GM10266 (cell line): ENCODE measurements at regions not wholly inside any gene's neighbourhood (a gene's known extent, or its start where the extent isn't known, plus 50 kb on each side); places are given as distances from the start of the nearest gene placed in this dataset.

Experiments used
- DNase-seq: peaks from one replicate; pipeline ENCODE4 v3.0.0; 2012; ENCODE audit errors: extremely low spot score
- CTCF ChIP-seq: IDR thresholded peaks from 2 replicates; pipeline ENCODE4 v1.5.1; 2012; ENCODE audit warnings: mild to moderate bottlenecking, low read depth; ENCODE audit not compliant: control insufficient read depth, insufficient read depth; ENCODE audit errors: missing control alignments

- DNase-seq: no peak
- TF ChIP-seq CTCF: no peak
These were observed 123.0 kb upstream of the LAMA2 start for GRCh38 chr6:128759901-128760300.

- no peak for TF ChIP-seq CTCF
- DNase-seq: no peak
These were observed 123.5 kb upstream of the LAMA2 start for GRCh38 chr6:128759447-128759846.

DNA sequence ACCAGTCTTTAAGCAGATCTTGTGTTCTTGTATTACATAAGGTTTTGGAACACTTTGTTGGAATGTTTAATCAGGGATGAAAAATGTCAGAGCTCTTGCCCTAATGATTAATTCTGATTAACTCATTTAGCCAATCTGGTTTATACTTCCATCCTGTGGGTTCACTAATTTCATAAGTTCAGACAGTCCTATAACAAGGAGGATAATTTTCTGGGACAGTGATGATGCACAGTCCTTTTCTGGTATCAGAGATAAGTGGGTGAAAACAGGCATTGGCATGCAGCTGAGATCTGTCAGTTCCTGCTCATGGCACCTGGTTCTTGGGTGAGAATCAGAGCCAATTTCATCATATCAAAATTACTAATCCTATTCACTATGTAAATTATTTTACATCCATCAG lies 125.0 kb upstream of the LAMA2 start:
- DNase-seq: no peak
- no peak for TF ChIP-seq CTCF

DNA sequence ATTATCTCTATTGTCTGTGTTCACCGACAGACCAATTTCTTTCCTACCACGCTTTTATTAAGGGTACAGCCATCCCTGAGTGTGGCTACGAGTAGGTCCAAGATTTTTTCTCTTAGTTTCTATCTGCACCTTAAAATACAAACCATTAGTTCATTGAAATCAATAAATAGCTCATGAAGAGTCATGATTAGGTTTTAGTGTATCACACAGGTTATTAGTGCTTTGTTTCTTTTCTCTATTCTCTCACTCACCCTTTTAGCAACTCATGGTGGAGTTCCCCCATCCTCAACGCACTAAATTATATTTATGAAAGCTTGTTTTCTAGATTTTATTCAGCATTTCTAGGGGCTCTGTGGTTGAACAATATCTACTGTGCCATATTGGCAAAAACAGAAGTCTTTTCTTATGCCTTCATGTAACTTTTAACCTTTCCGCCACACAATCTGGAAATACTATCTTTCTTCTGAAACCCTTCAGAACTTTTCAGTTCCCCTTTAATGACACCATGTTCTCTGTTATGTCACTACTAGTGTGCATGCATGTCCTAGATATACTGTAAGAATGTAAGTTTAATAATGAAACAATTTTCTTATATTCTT lies 128.2 kb upstream of the LAMA2 start:
- TF ChIP-seq CTCF: no peak
- peak; percentile 38 for DNase-seq

DNA sequence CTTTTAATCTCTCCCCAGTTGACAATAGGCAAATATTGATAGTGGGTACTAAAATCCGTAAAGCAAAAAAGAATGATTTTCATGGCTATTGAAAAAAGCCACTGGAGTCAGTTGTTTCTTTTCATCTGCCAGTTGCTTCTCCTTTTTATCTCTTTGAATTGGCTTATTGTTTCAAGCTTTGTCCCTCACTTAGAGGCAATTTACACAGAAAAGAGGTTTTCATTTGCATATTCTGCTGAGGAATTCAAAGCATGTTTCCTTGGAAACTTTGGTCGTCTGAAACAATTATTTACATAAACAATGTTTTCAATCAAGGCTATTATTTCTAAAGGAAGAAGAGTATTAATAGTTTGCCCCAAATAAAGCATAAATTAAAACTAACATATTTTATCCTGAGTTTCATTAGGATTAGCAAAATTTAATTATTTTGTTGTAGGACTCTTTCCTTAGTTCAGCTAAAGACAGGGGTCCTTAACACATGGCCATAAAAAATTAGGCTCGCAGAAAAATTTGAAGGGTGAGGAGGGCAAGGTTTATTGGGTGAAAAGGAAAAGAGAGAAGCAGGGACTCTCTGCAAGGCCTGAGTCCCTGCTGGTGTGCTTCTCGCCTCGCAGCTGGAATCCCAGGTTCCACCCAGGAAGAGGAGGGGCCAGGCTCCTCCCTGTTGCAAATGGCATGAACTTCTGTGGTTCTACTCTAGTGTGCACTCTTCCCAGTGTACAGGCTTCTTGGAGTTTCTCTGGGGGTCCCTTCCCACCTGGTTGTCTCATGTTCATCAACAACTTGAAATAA lies 138.8 kb upstream of the LAMA2 start:
- no peak for TF ChIP-seq CTCF
- no peak for DNase-seq

GRCh38 chr6:128742900-128743299 lies 140.0 kb upstream of the LAMA2 start:
- DNase-seq: no peak
- TF ChIP-seq CTCF: no peak

- no peak for TF ChIP-seq CTCF
- no peak for DNase-seq
These were observed 142.0 kb upstream of the LAMA2 start for GRCh38 chr6:128740951-128741350.
